ENCODE measurements at regions not wholly inside any gene's neighbourhood (a gene's known extent, or its start where the extent isn't known, plus 50 kb on each side); places are given as distances from the start of the nearest gene placed in this dataset.

- CTCF ChIA-PET: no interaction called here
- TF ChIP-seq CTCF (conservative IDR thresholded peaks at IDR 0.05; ENCODE audit: low read depth): no peak
- no peak for DNase-seq (ENCODE audit: low spot score)
- POLR2A ChIA-PET (ENCODE audit: low non-redundant PET): no interaction called here
- no peak overlapping the region for H3K27ac ChIP-seq
These were observed 135.9 kb upstream of the MBL2 start for GRCh38 chr10:52908478-52908877.

- no peak overlapping the region for H3K27ac ChIP-seq
- peak; percentile 18 for DNase-seq (ENCODE audit: low spot score)
- no peak for TF ChIP-seq CTCF (conservative IDR thresholded peaks at IDR 0.05; ENCODE audit: low read depth)
- CTCF ChIA-PET: no interaction called here
- POLR2A ChIA-PET (ENCODE audit: low non-redundant PET): no interaction called here
These were observed 133.5 kb upstream of the MBL2 start for GRCh38 chr10:52906046-52906445.

GRCh38 chr10:52903397-52903938 is 130.9 kb upstream of the MBL2 start:
- CTCF ChIA-PET: no interaction called here
- no peak overlapping the region for H3K27ac ChIP-seq
- no peak for TF ChIP-seq CTCF (conservative IDR thresholded peaks at IDR 0.05; ENCODE audit: low read depth)
- DNase-seq (ENCODE audit: low spot score): no peak
- POLR2A ChIA-PET (ENCODE audit: low non-redundant PET): no interaction called here

GRCh38 chr10:52900593-52900992 is 128.0 kb upstream of the MBL2 start:
- no peak for DNase-seq (ENCODE audit: low spot score)
- ChIA-PET CTCF (interaction anchor here (0.6 kb wide), 1 partner anchor 15 kb away, joined by 4 read pairs; no protein-coding TSS in a partner anchor), POLR2A (ENCODE audit: low non-redundant PET) (no interaction called here)
- H3K27ac ChIP-seq: no peak overlapping the region
- no peak for TF ChIP-seq CTCF (conservative IDR thresholded peaks at IDR 0.05; ENCODE audit: low read depth)

GRCh38 chr10:52897162-52897561 is 124.6 kb upstream of the MBL2 start:
- CTCF ChIA-PET: interaction anchor here (0.7 kb wide), 1 partner anchor 178 kb away, joined by 3 read pairs; no protein-coding TSS in a partner anchor
- DNase-seq (ENCODE audit: low spot score): peak; percentile 26
- POLR2A ChIA-PET (ENCODE audit: low non-redundant PET): no interaction called here
- no peak overlapping the region for H3K27ac ChIP-seq
- TF ChIP-seq CTCF (conservative IDR thresholded peaks at IDR 0.05; ENCODE audit: low read depth): no peak

GRCh38 chr10:52895059-52895458 is 122.5 kb upstream of the MBL2 start:
- TF ChIP-seq CTCF (conservative IDR thresholded peaks at IDR 0.05; ENCODE audit: low read depth): no peak
- H3K27ac ChIP-seq: no peak overlapping the region
- CTCF ChIA-PET: no interaction called here
- DNase-seq (ENCODE audit: low spot score): no peak
- POLR2A ChIA-PET (ENCODE audit: low non-redundant PET): no interaction called here
